NCI-H2171 treated with DMSO at 0.1 percent for 48 hours (cell line): ENCODE measurements at regions not wholly inside any gene's neighbourhood (a gene's known extent, or its start where the extent isn't known, plus 50 kb on each side); places are given as distances from the start of the nearest gene placed in this dataset.
"Not testable (repeated sequence)": the region's sequence is repeated elsewhere in the genome, so short reads cannot be mapped to it uniquely, and the experiment has no call there.

Experiments
- DNase-seq: peaks from one replicate; lab custom pipeline; 2025; lab: John Stamatoyannopoulos, UW

- no peak for DNase-seq
These were observed 542.1 kb upstream of the ID2 start for GRCh38 chr2:8139668-8140200.

- DNase-seq = no peak
These were observed 540.7 kb upstream of the ID2 start for GRCh38 chr2:8141079-8141707.

GRCh38 chr2:8141780-8142179 is 540.1 kb upstream of the ID2 start:
- no peak for DNase-seq

GRCh38 chr2:8142461-8142860 is 539.4 kb upstream of the ID2 start:
- DNase-seq = no peak

GRCh38 chr2:8144131-8144631 is 537.7 kb upstream of the ID2 start:
- no peak for DNase-seq

- DNase-seq = no peak
These were observed 537.1 kb upstream of the ID2 start for GRCh38 chr2:8144785-8145184.

- not testable (repeated sequence) for DNase-seq
These were observed 536.5 kb upstream of the ID2 start for GRCh38 chr2:8145375-8145774.

- peak; percentile 72 for DNase-seq
These were observed 535.5 kb upstream of the ID2 start for GRCh38 chr2:8146132-8147005.

- DNase-seq = no peak
These were observed 533.4 kb upstream of the ID2 start for GRCh38 chr2:8148260-8149006.

GRCh38 chr2:8149007-8149405 is 532.9 kb upstream of the ID2 start:
- DNase-seq = no peak

- no peak for DNase-seq
These were observed 531.8 kb upstream of the ID2 start for GRCh38 chr2:8149985-8150539.

GRCh38 chr2:8151888-8152287 is 530.0 kb upstream of the ID2 start:
- no peak for DNase-seq

GRCh38 chr2:8152392-8153257 is 529.2 kb upstream of the ID2 start:
- DNase-seq = no peak

- no peak for DNase-seq
These were observed 528.6 kb upstream of the ID2 start for GRCh38 chr2:8153258-8153718.

GRCh38 chr2:8154270-8154669 is 527.6 kb upstream of the ID2 start:
- DNase-seq = no peak

- no peak for DNase-seq
These were observed 526.9 kb upstream of the ID2 start for GRCh38 chr2:8154936-8155335.

GRCh38 chr2:8157621-8158430 is 524.0 kb upstream of the ID2 start:
- DNase-seq = no peak

- no peak for DNase-seq
These were observed 523.1 kb upstream of the ID2 start for GRCh38 chr2:8158711-8159110.

GRCh38 chr2:8159211-8159965 is 522.5 kb upstream of the ID2 start:
- no peak for DNase-seq
